GM19240 (cell line): ENCODE measurements at regions not wholly inside any gene's neighbourhood (a gene's known extent, or its start where the extent isn't known, plus 50 kb on each side); places are given as distances from the start of the nearest gene placed in this dataset.
"Not testable (repeated sequence)": the region's sequence is repeated elsewhere in the genome, so short reads cannot be mapped to it uniquely, and the experiment has no call there.

Source experiments
- DNase-seq: peaks from one replicate; pipeline ENCODE4 v3.0.0; 2011; ENCODE audit warnings: low spot score; ENCODE audit not compliant: insufficient read length

DNA sequence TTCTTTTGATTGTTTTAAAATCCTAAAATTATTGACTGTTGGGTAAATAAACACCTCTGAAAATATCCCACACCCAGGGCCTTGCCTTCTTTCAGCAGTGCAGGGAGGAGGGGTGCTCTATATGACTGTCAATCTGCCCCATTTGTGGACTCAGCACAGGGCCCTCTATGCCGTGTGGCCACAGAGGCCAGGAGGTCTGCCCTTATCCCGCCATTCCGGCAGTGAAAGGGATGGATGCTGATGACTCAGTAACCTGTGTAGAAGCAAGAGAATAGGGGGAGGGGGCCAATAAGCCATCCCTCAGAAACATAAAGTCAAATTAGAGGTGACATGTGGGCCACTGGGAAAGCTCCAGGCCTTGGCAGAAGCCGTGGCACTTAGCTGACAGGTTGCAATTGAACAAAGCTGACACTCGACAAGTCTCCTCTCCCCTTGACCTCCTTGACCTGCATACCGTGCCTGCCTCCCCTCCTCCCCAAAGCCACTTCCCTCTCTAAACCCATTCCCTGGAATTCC is 281.4 kb upstream of the DYNLRB2 start:
- no peak for DNase-seq

DNA sequence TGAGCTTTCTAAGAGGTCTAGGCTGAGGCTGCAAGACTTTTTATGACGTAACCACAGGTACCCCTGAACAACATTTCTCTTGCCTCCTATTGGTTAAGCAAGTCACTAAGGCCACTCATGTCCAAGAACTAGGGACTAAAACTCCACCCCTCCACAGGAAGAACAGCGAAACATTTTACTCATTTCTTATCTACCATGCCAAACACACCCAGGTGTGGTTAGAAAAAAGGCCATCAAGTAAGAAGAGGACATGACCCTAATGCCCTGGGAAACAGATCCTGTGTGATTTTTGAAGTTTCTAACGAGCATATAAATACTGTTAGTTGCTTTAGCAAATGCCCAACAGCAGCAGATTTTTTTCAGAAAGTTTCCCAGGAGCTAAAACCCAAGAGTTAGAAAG is 282.4 kb upstream of the DYNLRB2 start:
- DNase-seq, result no peak

DNA sequence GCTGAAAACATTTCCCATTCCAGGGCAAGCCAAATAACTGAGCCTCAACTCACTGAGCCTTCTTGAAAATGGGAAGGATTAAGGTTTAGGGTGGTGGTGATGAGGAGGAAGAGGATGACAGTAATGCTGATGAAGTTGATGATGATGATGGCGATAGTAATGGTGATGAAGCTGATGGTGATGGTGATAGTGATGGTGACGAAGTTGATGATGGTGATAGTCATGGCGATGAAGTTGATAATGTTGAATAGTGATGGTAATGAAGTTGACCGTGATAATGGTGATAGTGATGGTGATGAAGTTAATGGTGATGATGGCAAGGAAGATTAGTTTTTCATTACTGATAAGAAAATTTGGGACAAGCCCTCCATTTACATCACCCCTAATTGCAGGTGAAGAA is 285.8 kb upstream of the DYNLRB2 start:
- DNase-seq, result no peak

DNA sequence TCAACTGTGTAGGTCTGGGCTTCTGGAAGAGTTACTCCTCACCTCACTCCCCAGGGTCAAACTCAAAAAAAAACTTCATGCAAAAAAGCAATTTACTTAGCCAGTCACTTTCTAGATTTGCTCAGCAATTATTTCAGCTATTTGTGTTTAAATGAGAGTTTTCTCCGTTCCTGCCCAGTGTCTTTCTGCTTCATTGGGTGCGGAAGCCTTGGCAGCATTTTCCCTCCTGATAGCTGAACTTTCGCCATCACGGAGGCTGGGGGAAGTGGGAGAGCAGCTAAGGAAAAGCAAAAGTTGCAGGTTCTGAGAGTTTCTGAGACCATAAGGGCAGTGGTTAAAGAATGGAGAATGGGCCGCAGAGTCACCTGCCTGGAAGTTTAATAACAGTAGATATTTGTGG is 287.1 kb upstream of the DYNLRB2 start:
- no peak for DNase-seq

DNA sequence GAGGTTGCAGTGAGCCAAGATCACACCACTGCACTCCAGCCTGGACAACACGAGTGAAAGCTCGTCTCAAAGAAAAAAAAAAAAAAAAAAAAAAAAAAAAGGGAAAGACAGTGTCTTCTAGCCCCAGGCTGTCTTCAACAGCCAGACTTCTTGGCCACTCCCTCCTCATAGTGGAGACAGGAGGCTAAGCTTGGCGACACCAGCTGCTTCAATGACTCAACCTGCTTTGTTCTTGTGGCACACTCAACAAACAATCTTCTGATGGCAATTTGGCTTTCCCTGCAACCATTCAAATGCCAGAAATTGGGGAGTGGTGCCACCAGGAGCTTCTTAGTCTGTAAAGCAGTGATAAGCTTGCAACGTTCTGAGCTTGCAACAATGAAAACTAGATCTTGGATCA is 290.4 kb upstream of the DYNLRB2 start:
- no peak for DNase-seq

DNA sequence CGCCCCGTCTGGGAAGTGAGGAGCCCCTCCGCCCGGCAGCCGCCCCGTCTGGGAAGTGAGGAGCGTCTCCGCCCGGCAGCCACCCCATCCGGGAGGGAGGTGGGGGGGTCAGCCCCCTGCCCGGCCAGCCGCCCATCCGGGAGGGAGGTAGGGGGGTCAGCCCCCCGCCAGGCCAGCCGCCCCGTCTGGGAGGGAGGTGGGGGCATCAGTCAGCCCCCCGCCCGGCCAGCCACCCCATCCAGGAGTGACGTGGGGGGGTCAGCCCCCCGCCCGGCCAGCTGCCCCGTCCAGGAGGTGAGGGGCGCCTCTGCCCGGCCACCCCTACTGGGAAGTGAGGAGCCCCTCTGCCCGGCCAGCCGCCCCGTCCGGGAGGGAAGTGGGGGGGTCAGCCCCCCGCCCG is 297.5 kb upstream of the DYNLRB2 start:
- not testable (repeated sequence) for DNase-seq

DNA sequence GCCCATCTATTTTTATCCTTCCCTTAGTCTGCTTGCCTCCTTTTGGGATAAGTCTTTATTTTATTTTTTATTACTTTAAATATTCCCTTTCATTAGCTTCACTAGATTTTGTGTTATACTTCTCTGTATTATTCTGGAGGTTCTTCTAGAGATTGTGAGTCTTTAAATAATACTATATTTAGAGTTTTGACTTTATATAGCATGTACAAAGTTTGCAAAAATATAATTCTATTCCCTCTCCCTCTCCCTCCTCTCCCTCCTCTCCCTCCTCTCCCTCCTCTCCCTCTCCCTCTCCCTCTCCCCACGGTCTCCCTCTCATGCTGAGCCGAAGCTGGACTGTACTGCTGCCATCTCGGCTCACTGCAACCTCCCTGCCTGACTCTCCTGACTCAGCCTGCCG is 298.5 kb upstream of the DYNLRB2 start:
- DNase-seq, result not testable (repeated sequence)

DNA sequence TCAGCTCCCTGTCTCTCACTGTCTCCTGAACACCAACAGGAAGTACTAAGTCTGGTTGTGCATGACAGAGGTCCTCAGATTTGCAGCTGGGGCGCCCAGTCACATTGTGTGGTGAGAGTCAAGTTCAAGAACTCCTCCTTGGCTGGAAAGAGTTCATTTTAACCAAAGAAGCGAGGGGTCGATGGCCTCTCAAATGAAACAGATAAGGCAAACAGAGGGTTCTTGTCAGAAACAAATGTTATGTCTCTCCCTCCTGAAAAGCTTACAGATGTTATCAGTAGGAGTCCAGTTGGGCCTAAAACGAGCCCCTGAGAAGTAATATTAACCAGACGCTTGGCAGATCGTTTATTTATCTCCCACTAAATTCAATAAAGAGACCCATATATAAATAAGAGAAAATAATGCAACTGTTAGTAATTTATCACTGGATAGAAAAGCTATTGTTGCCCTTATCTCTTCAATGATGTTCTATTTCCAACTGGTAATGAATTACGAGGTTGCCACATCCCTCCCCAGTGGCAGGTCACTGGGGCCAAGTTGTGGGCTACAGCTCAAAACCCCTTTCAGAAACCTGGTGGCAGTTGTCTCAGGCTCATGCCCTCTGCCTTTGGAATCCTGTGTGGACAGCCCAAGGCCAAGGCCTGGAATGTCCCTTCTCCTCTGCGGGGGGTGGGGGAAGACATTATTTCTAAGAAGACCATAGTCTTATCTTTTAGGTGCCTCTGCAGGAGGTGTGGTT is 307.5 kb upstream of the DYNLRB2 start:
- no peak for DNase-seq

DNA sequence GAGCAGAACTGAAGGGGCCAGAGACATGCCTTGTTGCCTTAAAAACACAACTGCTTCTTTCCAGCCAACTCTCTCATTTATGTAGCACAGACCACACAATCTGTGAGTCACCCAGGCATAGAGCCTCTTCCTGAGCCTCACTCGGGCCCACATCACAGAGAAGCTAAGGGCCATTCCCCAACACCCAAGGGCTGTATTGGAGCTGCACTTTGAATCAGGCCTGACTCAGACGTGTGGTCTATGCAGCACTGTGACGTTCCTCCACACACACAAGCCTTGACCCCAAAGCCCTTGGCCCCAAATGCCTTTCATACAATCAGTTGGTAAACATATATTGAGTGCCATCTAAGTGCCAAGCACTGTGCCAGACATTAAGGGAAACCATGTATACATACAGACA is 308.9 kb upstream of the DYNLRB2 start:
- DNase-seq, result no peak

DNA sequence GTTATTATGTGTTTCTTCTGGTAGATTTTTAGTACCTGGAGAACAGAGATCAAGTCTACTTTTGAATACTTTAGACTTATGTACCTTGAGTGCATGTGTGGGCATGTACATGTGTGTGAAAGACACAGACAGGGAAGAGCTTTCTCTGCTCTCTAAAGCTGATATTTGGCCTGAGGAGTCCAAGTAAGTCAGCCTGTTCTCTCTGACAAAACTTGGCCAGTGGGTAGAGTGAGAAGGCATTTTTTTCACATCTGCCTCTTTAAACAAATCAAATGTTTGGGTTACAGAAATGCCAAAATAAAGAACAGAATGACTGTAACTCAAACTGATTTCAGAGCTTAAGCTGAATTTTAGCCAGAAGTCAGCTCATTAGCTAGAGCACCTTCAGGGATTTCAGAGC is 309.7 kb upstream of the DYNLRB2 start:
- DNase-seq, result no peak

DNA sequence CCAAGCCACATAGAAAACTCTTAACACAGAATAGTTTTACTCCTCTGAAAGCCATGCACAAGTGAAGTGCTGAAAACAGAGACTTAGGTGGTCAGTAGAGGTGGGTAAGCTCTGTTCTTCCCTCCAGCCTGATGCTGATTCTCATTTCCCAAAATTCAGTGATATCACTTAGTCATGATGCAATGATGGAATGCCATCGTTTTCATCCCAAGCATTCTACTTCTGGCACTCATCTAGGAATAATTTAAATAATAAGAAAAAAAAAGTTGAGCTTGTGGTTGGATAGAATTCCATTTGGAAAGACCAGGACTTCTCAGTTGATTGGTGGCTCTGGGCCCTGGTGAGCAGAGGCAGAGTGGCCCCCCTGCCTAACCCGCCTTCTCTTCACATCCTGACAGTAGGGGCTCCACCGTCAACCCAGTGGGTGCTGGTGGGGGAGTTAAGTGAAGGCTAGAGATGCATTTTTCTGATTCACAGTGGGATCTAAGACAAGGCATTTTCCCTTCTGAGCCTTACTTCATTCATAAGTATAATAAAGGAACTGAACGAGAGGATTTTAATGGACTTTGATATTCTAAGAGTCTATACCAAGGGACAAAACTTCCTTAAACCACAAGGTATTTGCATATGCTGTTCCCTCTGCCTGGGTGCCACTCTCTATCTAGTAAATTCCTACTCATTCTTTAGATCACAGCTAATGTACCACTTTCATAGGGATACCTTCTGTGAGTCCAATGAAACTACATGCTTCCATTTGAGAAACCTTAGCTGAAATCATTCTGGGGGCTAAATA is 310.3 kb upstream of the DYNLRB2 start:
- DNase-seq, result no peak

DNA sequence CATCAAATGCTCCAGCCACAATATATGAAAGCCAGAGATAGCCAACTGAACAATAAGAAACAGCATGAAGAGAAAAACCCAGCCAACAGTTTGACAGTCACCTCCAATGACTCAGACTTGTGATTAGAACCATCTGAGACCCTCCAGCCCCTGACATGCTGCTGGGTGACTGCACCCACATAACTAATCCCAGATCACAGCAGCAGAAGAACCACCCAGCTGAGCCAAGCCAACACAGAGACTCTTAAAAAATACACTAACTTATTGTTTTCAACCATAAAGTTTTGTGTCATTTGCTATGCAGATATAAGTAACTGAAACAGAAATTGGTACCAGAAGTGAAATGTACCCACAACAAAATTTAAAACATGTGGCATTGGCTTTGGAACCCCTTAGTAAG is 314.3 kb upstream of the DYNLRB2 start:
- DNase-seq, result no peak

DNA sequence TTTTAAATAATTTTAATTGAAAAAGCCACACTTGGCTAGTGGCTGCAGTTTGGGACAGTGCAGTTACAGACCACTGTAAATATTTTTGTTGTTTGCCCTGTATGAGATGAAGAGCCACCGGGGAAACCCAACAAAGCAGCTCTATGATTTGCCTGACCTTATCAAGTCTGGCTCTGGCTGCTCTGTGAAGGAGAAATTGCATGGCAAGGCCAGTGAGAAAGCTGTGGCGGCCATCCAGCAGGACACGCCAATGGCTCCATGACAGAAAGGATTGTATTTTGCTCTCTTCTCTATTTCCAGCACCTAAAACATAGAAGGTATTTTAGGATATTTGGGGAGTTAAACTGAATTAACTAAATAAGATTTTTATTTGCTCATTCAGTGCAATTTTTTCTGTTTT is 330.0 kb upstream of the DYNLRB2 start:
- no peak for DNase-seq

DNA sequence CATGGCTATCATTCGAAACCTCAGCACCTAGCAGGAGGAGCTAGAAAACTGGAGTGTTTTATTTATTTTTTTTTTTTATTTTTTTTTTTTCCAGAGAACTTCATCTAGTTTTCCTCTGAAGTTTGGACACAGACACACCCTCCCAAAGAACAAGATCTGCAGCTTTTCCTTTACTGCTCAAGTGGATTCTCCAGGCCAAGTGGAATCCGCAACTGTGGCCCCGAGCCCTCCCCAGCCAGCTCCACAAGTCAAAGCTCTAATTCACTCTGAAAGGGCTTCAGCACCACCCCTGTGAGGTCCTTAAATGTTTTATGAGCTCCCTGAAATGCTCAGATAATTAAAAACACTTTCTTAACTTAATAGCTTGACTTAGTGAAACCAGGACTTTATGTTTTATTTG is 332.1 kb upstream of the DYNLRB2 start:
- no peak for DNase-seq

DNA sequence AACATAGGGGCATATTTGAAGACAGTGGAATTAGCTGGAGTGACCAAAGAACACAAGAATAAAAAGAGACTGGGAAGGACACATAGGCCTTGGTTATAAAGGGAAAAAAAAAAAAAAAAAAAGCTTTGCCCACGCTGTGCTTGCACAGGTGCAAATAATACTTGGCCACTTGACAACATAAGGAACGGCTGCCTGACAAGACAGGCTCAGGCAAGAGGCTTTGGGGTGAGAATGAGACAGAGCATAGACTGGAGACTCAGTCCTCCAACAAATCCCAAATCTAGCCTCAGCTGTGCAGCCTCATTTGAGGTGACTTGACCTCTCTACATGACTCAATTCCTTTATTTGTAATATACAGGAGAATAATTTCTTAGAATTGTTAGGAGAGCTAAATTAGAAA is 332.8 kb upstream of the DYNLRB2 start:
- no peak for DNase-seq

DNA sequence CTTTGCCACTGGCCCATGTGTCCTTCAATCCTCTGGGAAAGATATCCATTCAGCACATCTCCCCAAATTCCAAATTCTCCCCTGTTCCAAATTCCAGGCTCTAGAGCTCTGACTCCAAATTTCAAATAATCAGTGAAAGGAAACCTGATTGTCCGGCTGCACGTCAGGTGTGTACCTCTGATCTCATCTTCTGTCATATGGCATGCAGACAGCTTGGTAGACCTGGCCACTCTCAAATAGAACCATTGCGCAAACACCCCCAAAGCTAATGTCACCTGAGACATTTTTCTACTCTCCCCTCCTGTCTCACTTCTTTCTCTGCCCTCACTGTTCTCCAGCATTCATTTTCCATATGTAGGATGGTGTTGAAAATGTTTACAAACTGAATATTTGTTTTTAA is 337.0 kb upstream of the DYNLRB2 start:
- DNase-seq, result no peak

DNA sequence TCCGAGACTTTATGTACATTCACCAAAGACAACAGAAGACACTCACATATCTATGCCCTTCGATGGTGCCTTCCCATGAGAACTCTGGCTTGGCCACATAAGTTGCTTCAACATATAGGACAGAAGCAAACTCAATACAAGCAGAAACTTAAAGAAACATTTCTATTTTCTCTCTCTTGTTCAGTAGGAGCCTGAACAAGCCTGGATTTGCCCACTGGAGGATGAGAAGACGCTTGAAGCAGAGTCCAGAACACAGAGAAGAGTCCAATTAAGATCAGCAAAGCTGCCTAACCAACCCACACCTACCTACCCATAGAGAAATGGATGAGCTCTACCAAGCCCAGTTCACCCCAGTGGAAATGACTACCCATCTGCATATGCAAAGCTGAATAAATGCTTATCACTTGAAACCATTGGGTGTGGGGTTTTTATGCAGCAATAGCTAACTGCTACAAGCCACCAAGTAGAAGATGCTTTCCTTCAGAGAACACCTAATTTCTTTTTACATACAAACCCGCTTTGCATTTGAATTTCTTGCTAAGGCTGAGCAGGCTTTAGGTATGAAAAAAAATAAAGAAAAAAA is 337.9 kb upstream of the DYNLRB2 start:
- no peak for DNase-seq

DNA sequence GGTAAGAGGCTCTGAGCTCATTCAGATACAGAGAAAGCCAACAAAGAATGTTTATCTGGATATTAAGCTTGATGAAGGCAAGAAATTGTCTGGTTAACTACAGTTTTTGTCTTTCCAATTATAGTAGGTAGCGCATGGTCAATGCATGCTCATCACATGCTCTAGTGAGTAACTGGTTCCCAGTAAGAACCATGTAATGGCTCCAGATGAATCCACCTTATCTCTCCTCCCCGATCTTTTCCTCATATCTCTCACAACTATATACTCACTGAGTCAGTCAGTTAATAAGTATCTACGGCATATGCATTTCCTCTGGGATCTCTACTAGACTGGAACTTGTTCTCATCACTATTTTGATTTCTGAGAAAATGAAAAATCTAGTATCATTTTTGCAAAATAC is 340.7 kb upstream of the DYNLRB2 start:
- DNase-seq, result no peak

DNA sequence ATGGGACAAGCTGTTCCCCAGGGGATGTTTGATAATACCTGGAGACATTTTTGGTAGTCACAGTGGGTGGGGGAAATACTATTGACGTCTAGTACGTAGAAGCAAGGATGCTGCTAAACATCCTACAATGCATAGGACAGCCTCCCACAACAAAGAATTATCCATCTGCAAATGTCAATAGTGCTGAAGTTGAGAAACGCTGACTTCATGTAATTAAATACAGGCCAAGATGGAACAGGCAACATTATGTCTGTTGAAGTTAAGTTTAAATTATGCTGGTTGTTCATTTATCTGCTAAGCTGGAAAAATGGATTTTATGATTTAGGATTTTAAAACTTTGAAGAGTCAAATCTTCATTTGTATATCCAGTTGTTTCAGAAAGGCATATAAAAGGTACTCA is 341.2 kb upstream of the DYNLRB2 start:
- no peak for DNase-seq

DNA sequence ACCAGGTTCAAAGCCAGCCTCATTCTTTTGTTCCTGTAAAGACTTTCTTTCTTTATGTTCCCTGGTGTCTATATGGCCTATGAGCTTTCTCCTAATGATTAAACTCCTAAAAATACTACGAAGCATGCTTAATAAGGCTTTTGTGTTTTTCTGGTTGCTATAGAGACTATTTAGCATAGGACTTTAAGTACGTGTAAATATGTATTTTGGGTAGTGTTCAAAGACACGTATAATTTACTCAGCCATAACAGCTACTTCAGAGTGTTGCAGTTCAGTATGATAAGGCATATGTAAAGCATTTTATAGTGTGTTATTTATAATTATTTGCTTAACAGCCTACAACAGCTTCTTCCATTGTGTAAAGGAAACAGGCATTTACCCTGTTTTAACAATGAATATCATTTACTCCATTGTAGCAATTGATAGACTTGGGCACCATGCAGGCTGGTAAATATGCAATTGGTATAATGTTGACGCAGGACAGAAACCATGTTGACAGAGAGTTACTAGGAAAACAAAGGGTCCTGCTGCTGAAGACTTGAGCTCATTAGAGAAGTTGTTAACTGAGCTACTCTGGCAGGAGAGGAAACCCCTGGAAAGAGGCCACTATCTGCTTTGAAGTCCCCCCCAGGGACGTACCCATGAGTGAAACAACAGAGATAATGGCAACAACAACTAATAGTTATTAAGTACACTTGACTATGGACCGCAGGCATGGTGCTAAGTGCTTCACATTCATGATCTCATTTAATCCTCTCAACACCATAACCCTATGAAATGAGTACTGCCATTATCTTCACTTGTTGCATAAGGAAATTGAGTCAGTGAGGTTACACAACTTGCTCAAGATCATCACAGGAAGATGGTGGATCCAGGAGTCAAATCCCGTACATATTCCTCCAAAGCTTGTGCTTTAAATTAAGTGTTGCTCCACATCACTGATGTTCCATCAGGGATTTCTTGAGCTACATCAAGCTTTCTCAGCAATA is 342.2 kb upstream of the DYNLRB2 start:
- no peak for DNase-seq

DNA sequence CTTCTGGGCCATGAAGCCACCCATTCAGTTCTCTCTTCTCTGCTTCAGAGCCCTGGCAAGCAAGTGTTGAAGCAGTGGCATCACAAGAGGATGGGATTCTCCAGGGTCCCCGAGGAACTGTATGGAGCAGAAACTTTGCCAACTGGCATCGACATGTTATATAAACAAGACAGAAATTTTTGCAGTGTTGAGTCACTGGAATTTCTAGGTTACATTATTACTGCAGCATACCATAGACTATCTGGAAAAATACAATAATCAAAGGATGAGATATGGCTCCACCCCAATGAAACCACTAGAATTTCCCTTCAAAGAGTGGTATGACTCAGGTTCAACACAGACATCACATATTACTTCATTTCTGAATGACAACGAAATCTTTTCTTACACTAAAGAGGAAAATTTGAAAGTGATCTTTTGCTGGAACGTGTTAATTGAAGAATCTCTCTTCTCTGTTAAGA is 343.0 kb upstream of the DYNLRB2 start:
- no peak for DNase-seq
